ENCODE measurements at regions not wholly inside any gene's neighbourhood (a gene's known extent, or its start where the extent isn't known, plus 50 kb on each side); places are given as distances from the start of the nearest gene placed in this dataset.

DNA sequence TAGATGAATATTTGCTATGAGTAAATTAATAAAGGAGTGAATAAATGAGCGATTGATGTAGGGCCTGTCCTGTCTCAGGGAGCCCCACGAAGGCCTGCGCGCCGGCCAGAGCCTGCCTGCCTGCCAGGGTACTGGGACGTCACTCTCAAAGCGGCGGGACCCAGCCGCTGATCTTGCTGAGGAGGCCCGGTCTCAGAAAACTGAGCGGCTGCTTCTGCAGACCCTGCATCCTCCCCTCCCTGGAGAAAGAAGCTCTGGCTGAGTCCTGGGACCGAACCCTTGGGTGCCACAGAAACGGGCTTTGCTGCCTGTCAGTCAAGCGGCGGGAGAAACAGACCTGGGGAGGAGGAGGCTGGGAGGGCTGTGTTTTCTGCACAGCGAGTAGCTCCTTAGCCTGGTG lies 91.6 kb upstream of the B3GAT1 start:
- TF ChIP-seq CTCF (conservative IDR thresholded peaks at IDR 0.05 in 1 of 2, IDR thresholded peaks at IDR 0.05 in 1 of 2; ENCODE audit: low read depth in 1 of 2, low read length in 2 of 2) (no peak), EZH2 (IDR thresholded peaks at IDR 0.05; ENCODE audit: low read length, missing control alignments) (no peak)
